HG03095 (cell line): ENCODE measurements at regions not wholly inside any gene's neighbourhood (a gene's known extent, or its start where the extent isn't known, plus 50 kb on each side); places are given as distances from the start of the nearest gene placed in this dataset.

Experiments used
- ATAC-seq: cut with Tn5 transposase; IDR thresholded peaks from one replicate; pipeline ENCODE4 v1.9.1; 2021; ENCODE audit warnings: moderate library complexity; ENCODE audit not compliant: unreplicated experiment

DNA sequence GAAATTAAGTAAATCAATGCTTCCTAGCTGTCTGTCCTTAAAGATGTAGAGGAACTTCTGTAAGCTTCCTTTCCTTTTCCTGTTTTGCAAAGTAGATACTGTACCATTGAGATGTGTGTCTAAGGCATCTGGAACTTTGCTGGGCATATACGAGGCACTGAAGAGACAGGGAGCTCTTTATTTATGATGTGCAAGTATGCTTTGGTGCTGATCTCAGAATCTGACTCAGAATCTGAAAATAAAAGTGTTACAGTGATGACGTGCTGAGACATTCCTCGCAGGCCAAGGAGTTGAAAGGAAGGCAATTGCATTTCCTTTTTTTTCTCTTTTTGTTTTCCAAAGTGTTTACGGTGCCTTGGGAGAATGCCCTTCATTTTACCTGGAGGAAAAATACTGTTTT lies 230.9 kb upstream of the RGPD4 start:
- no peak for ATAC-seq

GRCh38 chr2:107597507-107597906 lies 229.2 kb upstream of the RGPD4 start:
- ATAC-seq: no peak

DNA sequence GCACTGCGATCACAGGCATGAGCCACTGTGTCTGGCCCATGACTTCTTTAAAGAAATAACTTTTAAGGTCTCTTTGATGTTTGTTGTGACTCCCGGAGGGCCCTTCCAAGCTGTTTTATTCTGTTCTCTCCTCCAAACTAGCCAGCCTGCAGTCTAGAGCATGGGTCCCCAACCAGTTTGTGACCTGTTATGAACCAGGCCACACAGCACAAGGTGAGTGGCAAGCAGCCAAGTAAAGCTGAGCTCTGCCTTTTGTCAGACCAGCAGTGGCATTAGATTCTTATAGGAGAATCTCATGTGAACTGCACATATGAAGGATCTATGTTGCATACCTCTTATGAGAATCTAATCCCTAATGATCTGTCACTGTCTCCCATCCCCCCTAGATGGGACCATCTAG lies 223.9 kb upstream of the RGPD4 start:
- ATAC-seq: no peak

- no peak for ATAC-seq
These were observed 219.6 kb upstream of the RGPD4 start for GRCh38 chr2:107607054-107607453.

GRCh38 chr2:107607473-107607872 lies 219.2 kb upstream of the RGPD4 start:
- no peak for ATAC-seq

DNA sequence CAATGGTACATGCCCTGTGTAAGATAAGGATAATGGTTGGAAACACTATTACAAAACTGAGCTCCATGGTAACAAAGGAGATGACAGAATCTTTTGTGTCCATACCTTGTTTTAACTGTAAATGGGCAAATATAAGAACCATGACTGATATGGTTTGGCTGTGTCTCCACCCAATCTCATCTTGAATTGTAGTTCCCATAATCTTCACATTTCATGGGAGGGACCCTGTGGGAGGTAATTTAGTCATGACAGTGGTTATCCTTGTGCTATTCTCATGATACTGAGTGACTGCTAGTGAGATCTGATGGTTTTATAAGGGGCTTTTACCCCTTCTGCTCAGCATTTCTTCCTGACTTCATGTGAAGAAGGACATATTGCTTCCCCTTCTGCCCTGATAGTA lies 211.7 kb upstream of the RGPD4 start:
- no peak for ATAC-seq

GRCh38 chr2:107618769-107619168 lies 207.9 kb upstream of the RGPD4 start:
- no peak for ATAC-seq

DNA sequence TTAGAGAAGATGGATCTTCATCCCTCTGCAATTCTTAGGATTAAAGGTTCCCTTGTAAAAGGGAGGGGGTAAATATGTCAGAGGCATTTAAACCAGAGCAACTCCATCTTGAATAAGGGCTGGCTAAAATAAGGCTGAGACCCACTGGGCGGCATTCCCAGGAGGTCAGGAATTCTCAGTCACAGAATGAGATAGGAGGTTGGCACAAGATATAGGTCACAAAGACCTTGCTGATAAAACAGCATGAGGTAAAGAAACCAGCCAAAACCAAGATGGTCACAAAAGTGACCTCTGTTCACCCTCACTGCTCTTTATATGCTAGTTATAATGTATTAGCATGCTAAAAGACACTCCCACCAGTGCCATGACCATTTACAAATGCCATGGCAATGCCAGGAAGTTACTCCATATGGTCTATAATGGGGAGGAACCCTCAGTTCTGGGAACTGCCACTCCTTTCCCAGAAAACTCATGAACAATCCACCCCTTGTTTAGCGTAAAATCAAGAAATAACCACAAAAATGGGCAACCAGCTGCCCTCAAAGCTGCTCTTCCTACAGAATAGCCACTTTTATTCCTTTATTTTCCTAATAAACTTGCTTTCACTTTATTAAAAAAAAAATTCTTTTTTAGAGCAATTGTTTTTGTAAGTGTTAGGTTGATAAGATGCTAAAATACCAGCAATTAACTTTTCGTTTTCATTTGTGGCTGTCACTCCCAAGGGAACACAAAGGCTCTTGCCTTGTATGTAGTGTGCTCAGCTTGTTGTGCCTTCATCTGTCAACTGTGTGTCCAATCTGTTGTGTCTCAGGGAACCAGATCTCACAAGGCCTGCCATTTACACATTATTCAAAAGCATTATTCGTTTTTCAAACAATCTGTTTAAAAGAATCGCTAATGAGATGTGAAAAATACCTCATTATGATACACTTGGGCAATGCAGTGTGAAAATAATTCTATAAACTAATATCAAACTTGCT lies 205.2 kb upstream of the RGPD4 start:
- no peak for ATAC-seq

DNA sequence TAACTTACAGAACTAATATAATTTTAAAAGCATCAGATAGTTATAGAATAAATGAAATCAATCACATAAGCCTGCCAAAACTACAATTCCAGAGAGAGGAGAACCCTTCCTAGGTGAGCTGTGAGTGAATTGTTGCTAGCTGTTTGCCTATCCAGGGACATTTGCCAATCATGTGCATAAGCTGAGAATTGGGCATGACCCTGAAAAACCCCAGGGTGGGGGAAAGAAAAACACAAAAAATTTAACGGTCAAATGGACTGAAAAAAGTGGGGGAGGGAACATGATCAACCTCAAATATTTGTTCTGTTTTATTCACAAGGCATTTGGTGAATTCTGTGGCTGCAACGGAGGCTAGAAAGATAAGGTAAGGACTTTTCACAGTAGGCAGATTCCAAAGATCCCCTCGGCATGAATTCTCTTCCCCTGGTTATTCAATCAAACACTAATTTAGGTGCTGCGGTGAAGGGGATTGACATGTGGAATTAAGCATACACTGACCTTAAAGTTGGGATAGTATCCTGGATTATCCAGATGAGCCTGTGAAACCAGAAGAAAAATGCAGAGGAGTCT lies 203.9 kb upstream of the RGPD4 start:
- ATAC-seq: no peak

- ATAC-seq: no peak
These were observed 200.7 kb upstream of the RGPD4 start for GRCh38 chr2:107625982-107626381.

GRCh38 chr2:107627164-107627563 lies 199.5 kb upstream of the RGPD4 start:
- ATAC-seq: no peak

- no peak for ATAC-seq
These were observed 198.8 kb upstream of the RGPD4 start for GRCh38 chr2:107627926-107628325.

DNA sequence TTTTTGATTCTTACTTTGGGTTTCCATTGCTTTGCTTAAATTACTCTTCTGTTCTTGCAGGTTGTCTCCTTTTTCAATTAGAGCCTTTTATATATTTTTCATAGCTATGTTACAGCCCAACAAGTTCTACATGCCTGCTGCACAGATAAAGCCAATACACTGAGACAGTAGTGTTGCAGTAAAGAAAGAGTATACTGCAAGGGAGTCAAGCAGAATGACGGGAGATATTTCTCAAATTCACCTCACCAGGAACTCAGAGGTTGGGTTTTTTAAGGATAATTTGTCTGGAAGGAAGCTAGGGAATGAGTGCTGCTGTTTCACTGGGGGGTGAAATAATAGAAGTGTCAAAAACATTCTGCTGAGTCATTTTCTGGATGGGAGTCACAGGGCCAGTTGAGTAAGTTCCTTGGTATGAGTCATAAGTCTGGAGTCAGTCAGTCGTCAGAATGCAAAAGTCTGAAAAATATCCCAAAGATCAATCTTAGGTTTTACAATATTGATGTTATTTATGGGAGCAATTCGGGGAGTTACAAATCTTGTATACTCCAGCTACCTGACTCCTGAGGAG lies 193.0 kb upstream of the RGPD4 start:
- ATAC-seq: no peak

- no peak for ATAC-seq
These were observed 192.5 kb upstream of the RGPD4 start for GRCh38 chr2:107634172-107634571.

- no peak for ATAC-seq
These were observed 190.8 kb upstream of the RGPD4 start for GRCh38 chr2:107635883-107636282.

GRCh38 chr2:107645586-107645985 lies 181.1 kb upstream of the RGPD4 start:
- no peak for ATAC-seq

GRCh38 chr2:107648781-107649404 lies 177.8 kb upstream of the RGPD4 start:
- ATAC-seq: no peak

- ATAC-seq: no peak
These were observed 169.6 kb upstream of the RGPD4 start for GRCh38 chr2:107657049-107657448.

GRCh38 chr2:107663632-107664031 lies 163.1 kb upstream of the RGPD4 start:
- ATAC-seq: no peak

DNA sequence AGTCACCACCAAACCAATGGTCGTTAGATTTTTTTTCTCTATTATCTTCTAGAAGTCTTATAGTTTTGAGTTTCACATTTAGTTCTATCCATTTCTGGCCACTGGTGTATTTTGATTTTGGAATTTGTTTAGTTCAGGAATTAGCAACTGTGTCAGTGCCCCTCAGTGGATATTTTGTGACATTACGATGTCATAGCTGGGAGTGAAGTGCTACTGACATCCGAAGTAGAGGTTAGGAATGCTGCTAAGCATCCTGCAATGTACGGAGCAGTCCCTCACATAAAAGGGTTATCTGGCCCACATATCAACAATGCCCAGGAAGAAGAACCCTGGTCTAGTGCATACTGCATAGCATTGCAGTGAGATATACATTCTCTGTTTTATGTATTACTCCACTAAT lies 157.4 kb upstream of the RGPD4 start:
- no peak for ATAC-seq

GRCh38 chr2:107681936-107682335 lies 144.8 kb upstream of the RGPD4 start:
- ATAC-seq: no peak

DNA sequence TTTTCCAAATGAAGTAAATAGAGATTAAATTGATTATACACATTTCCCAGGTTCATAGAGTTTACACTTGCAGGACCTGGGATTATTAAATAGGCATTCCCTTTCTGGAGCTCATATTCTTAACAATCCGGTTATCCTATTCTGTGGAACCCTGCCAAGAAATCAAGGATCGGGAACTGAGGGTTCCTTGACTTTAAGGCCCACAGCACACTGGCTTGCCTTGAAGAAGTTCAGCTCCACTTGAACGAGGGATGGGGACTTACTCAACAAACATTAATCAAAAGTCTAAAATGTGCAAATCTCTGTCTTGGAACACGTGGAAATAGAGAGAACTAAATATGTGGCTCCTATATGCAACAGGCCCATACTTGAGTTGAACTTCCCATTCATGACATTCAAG lies 142.3 kb upstream of the RGPD4 start:
- no peak for ATAC-seq
